IMR-90 (cell line): ENCODE measurements at regions not wholly inside any gene's neighbourhood (a gene's known extent, or its start where the extent isn't known, plus 50 kb on each side); places are given as distances from the start of the nearest gene placed in this dataset.

Experiments
- ATAC-seq: fragments of 200-7000 bp; cut with Tn5 transposase; 2 replicates; pipeline ENCODE4 v1.9.1; 2020; ENCODE audit warnings: low read depth, mild to moderate bottlenecking, moderate library complexity
- BruUV-seq: library from RNA; stranded (reverse); fragments of 400-500 nt; replicated peaks from 2 replicates; lab custom pipeline; 2021; lab: Mats Ljungman, UMichigan
- CTCF ChIA-PET: fragments of 300-600 bp; formaldehyde crosslinking; extraction: SDS; loops from one replicate; lab custom pipeline; 2021; ENCODE audit warnings: antibody characterized with exemption; lab: Yijun Ruan, JAX
- POLR2A ChIA-PET: fragments of 300-600 bp; sonication (Branson Sonifier 250); formaldehyde crosslinking; loops from one replicate; lab custom pipeline; 2022; ENCODE audit warnings: antibody characterized with exemption; ENCODE audit not compliant: unreplicated experiment; lab: Charles Lee
- DNase-seq: peaks from one replicate; pipeline ENCODE4 v3.0.0; 2013
- H2AFZ ChIP-seq: replicated peaks from 2 replicates; pipeline ENCODE3; 2013; ENCODE audit warnings: low read length, mild to moderate bottlenecking; ENCODE audit not compliant: poor library complexity
- H2AK5ac ChIP-seq: 2 replicates; pipeline ENCODE4 v1.6.1; 2013; ENCODE audit warnings: low read depth, low read length, inconsistent platforms
- H2AK9ac ChIP-seq: replicated peaks from 2 replicates; pipeline ENCODE3; 2013; ENCODE audit warnings: mild to moderate bottlenecking, low read depth, low read length, moderate library complexity; ENCODE audit not compliant: poor library complexity
- H2BK120ac ChIP-seq: 2 replicates; pipeline ENCODE4 v1.6.1; 2013; ENCODE audit warnings: low read depth, low read length, inconsistent platforms
- H2BK15ac ChIP-seq: 3 replicates; pipeline ENCODE4 v1.6.1; 2013; ENCODE audit warnings: low read depth, low read length, inconsistent platforms
- H2BK20ac ChIP-seq: 2 replicates; pipeline ENCODE4 v1.6.1; 2013; ENCODE audit warnings: low read depth, mild to moderate bottlenecking, inconsistent platforms, low read length, moderate library complexity
- H2BK5ac ChIP-seq: 2 replicates; pipeline ENCODE4 v1.6.1; 2013; ENCODE audit warnings: mild to moderate bottlenecking, low read depth, low read length, inconsistent platforms; ENCODE audit not compliant: poor library complexity, severe bottlenecking
- H3K14ac ChIP-seq: replicated peaks from 2 replicates; pipeline ENCODE4 v1.6.1; 2013; ENCODE audit warnings: low read depth, low read length, inconsistent platforms
- H3K18ac ChIP-seq: 2 replicates; pipeline ENCODE4 v1.6.1; 2013; ENCODE audit warnings: low read depth, low read length, control low read depth
- H3K23ac ChIP-seq: 2 replicates; pipeline ENCODE4 v1.6.1; 2013; ENCODE audit warnings: low read depth, low read length, inconsistent platforms
- H3K27ac ChIP-seq: 2 replicates; pipeline ENCODE4 v1.5.1; 2013; ENCODE audit warnings: mild to moderate bottlenecking, control low read depth, low read length; ENCODE audit not compliant: insufficient read depth
- H3K27me3 ChIP-seq: 2 replicates; pipeline ENCODE4 v1.6.1; 2013; ENCODE audit warnings: low read length; ENCODE audit not compliant: control insufficient read depth, insufficient read depth
- H3K36me3 ChIP-seq: 2 replicates; pipeline ENCODE4 v1.6.1; 2013; ENCODE audit warnings: low read length, mixed read lengths; ENCODE audit not compliant: control insufficient read depth, insufficient read depth
- H3K4ac ChIP-seq: 2 replicates; pipeline ENCODE4 v1.6.1; 2013; ENCODE audit warnings: low read depth, low read length, inconsistent platforms
- H3K4me1 ChIP-seq: 2 replicates; pipeline ENCODE4 v1.6.1; 2013; ENCODE audit warnings: low read length, mixed read lengths; ENCODE audit not compliant: control insufficient read depth, insufficient read depth
- H3K4me2 ChIP-seq: 2 replicates; pipeline ENCODE4 v1.6.1; 2013; ENCODE audit warnings: low read depth, mild to moderate bottlenecking, control low read depth, low read length, moderate library complexity
- H3K4me3 ChIP-seq: 2 replicates; pipeline ENCODE4 v1.5.1; 2013; ENCODE audit warnings: low read depth, mild to moderate bottlenecking, control low read depth, low read length, moderate library complexity; ENCODE audit not compliant: insufficient read depth
- H3K56ac ChIP-seq: 2 replicates; pipeline ENCODE4 v1.6.1; 2013; ENCODE audit warnings: low read length, inconsistent platforms; ENCODE audit not compliant: insufficient read depth; ENCODE audit errors: extremely low read depth
- H3K79me1 ChIP-seq, 2 experiments: 2 replicates each; pipeline ENCODE4 v1.6.1; 2013; ENCODE audit warnings: low read length in 2 of 2, inconsistent platforms in 1 of 2, low read depth in 1 of 2
- H3K9ac ChIP-seq: 2 replicates; pipeline ENCODE4 v1.6.1; 2013; ENCODE audit warnings: low read depth, low read length, control low read depth
- H3K9me1 ChIP-seq: 2 replicates; pipeline ENCODE4 v1.6.1; 2013; ENCODE audit warnings: low read length, inconsistent platforms; ENCODE audit not compliant: insufficient read depth
- H3K9me3 ChIP-seq: 2 replicates; pipeline ENCODE4 v1.6.1; 2013; ENCODE audit warnings: low read length; ENCODE audit not compliant: control insufficient read depth, insufficient read depth
- H4K20me1 ChIP-seq: 2 replicates; pipeline ENCODE4 v1.6.1; 2013; ENCODE audit warnings: low read length, inconsistent platforms; ENCODE audit not compliant: insufficient read depth
- H4K5ac ChIP-seq: 2 replicates; pipeline ENCODE4 v1.6.1; 2013; ENCODE audit warnings: mild to moderate bottlenecking, low read depth, low read length, control low read depth
- H4K8ac ChIP-seq, 2 experiments: 2 replicates each; pipeline ENCODE4 v1.6.1; 2013; ENCODE audit warnings: low read depth in 2 of 2, low read length in 2 of 2, control low read depth in 1 of 2, inconsistent platforms in 1 of 2
- H4K91ac ChIP-seq: 2 replicates; pipeline ENCODE4 v1.6.1; 2013; ENCODE audit warnings: low read depth, low read length, inconsistent platforms; ENCODE audit not compliant: insufficient read depth
- CHD1 ChIP-seq: IDR thresholded peaks from 2 replicates; pipeline ENCODE4 v1.6.1; 2012; ENCODE audit warnings: low read depth, low read length, improper control_type of control experiment
- FOS ChIP-seq: fragments of 150-350 bp; IDR thresholded peaks from 2 replicates; pipeline ENCODE4 v1.6.1; 2016; ENCODE audit warnings: low read depth, low read length
- MAFK ChIP-seq: IDR thresholded peaks from 2 replicates; pipeline ENCODE4 v1.6.1; 2012; ENCODE audit warnings: low read depth, low read length, improper control_type of control experiment
- NFE2L2 ChIP-seq: fragments of 150-350 bp; IDR thresholded peaks from 2 replicates; pipeline ENCODE4 v1.6.1; 2016; ENCODE audit warnings: low read depth, mild to moderate bottlenecking, low read length
- POLR2A ChIP-seq: IDR thresholded peaks from 2 replicates; pipeline ENCODE4 v1.6.1; 2012; ENCODE audit warnings: mild to moderate bottlenecking, low read depth, low read length
- RAD21 ChIP-seq: IDR thresholded peaks from 2 replicates; pipeline ENCODE4 v1.6.1; 2012; ENCODE audit warnings: low read length, improper control_type of control experiment
- RCOR1 ChIP-seq: IDR thresholded peaks from 2 replicates; pipeline ENCODE4 v1.6.1; 2012; ENCODE audit warnings: mild to moderate bottlenecking, low read length, improper control_type of control experiment; ENCODE audit not compliant: insufficient replicate concordance
- RFX5 ChIP-seq: IDR thresholded peaks from 2 replicates; pipeline ENCODE4 v1.8.0; 2012; ENCODE audit warnings: low read depth, mild to moderate bottlenecking, low read length, moderate library complexity
- SMC3 ChIP-seq: fragments of 150-350 bp; IDR thresholded peaks from 2 replicates; pipeline ENCODE4 v1.6.1; 2016; ENCODE audit warnings: low read depth, mild to moderate bottlenecking, antibody characterized with exemption, low read length, moderate library complexity
- WGBS, 2 experiments: methylation state at CpG; one replicate each; pipeline versions ENCODE4 v1.1.5 to v1.1.7; 2013; ENCODE audit warnings: missing lambda C conversion rate in 2 of 2; ENCODE audit not compliant: insufficient read length in 1 of 2; ENCODE audit errors: extremely low coverage in 2 of 2; 5-methylcytosine and 5-hydroxymethylcytosine counted together
- dilution Hi-C: fragments of 300-500 bp; cut with HindIII; formaldehyde crosslinking; loops from one replicate; pipeline ENCODE4 v1.14.3; 2018; ENCODE audit warnings: low sequenced_read_pairs; ENCODE audit not compliant: unreplicated experiment
- in situ Hi-C: fragments of 300-500 bp; cut with MboI; formaldehyde crosslinking; loops from 3 replicates; pipeline ENCODE4 v1.14.3; 2019; ENCODE audit warnings: low sequenced_read_pairs, inconsistent platforms, mixed read lengths
- intact Hi-C: fragments of 100-400 bp; cut with micrococcal nuclease; formaldehyde crosslinking; loops from 2 replicates; pipeline ENCODE4 v1.10.0; 2022
- TF ChIP-seq, protein P1 (sequence below): fragments of 150-350 bp; IDR thresholded peaks from 2 replicates; pipeline ENCODE4 v1.6.1; 2016; ENCODE audit warnings: low read depth, mild to moderate bottlenecking, low read length, moderate library complexity, borderline replicate concordance
- TF ChIP-seq, protein P2 (sequence below): conservative IDR thresholded peaks from 2 replicates; pipeline ENCODE4 v1.5.1; 2012; ENCODE audit warnings: mild to moderate bottlenecking, low read depth, low read length, improper control_type of control experiment
- TF ChIP-seq, protein P3 (sequence below): fragments of 150-350 bp; IDR thresholded peaks from 2 replicates; pipeline ENCODE4 v1.6.1; 2017; ENCODE audit warnings: mild to moderate bottlenecking, antibody characterized with exemption, low read length, low read depth

DNA sequence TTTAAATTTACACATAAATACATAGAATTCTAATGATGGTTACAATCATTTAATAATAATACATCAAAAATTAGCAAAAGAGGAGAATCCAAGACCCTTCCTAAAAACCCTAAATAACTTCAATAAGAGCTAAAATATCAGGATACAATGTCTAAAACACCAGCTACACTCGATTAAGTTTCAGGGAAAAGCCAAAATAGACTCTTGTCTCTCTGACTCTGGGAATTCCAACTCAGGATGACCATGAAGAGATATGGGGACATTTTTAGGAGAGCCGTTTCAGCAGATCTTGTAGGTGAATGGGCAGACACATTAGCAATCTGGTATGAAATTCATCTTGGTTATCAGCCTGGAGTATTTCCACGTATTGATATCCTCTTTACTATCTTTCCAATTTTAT, 193.3 kb upstream of the NR3C1 start:
- no peak overlapping the region for H2BK15ac ChIP-seq
- H4K5ac ChIP-seq: no peak overlapping the region
- WGBS, 2 experiments: 100% methylated on average over 1 of the region's 3 CpGs; no CpG with 5 or more reads in 1 of the 2 experiments
- dilution Hi-C loops: no loop called here
- ATAC-seq: no peak
- no peak overlapping the region for H3K27ac ChIP-seq
- ChIA-PET POLR2A (no interaction called here), CTCF (no interaction called here)
- H3K9me1 ChIP-seq: peaks cover 7% of the 10 kb centered on the region; the same call in 1 of the 2 replicates
- H3K4me2 ChIP-seq: no peak overlapping the region
- H3K4ac ChIP-seq: no peak overlapping the region
- no peak overlapping the region for H2AFZ ChIP-seq
- H3K27me3 ChIP-seq: no peaks in the 10 kb centered on the region
- no peak overlapping the region for H3K56ac ChIP-seq
- no peak overlapping the region for H2AK9ac ChIP-seq
- H2BK5ac ChIP-seq: no peak overlapping the region
- H4K20me1 ChIP-seq: no peaks in the 10 kb centered on the region
- in situ Hi-C loops: no loop called here
- no peaks in the 10 kb centered on the region for H3K36me3 ChIP-seq
- TF ChIP-seq SMC3 (no peak), RAD21 (no peak), RCOR1 (no peak), FOS (no peak), NFE2L2 (no peak), POLR2A (no peak), CHD1 (no peak), MAFK (no peak), RFX5 (no peak)
- TF ChIP-seq, protein P1, sequence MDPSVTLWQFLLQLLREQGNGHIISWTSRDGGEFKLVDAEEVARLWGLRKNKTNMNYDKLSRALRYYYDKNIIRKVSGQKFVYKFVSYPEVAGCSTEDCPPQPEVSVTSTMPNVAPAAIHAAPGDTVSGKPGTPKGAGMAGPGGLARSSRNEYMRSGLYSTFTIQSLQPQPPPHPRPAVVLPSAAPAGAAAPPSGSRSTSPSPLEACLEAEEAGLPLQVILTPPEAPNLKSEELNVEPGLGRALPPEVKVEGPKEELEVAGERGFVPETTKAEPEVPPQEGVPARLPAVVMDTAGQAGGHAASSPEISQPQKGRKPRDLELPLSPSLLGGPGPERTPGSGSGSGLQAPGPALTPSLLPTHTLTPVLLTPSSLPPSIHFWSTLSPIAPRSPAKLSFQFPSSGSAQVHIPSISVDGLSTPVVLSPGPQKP: no peak
- TF ChIP-seq, protein P2, sequence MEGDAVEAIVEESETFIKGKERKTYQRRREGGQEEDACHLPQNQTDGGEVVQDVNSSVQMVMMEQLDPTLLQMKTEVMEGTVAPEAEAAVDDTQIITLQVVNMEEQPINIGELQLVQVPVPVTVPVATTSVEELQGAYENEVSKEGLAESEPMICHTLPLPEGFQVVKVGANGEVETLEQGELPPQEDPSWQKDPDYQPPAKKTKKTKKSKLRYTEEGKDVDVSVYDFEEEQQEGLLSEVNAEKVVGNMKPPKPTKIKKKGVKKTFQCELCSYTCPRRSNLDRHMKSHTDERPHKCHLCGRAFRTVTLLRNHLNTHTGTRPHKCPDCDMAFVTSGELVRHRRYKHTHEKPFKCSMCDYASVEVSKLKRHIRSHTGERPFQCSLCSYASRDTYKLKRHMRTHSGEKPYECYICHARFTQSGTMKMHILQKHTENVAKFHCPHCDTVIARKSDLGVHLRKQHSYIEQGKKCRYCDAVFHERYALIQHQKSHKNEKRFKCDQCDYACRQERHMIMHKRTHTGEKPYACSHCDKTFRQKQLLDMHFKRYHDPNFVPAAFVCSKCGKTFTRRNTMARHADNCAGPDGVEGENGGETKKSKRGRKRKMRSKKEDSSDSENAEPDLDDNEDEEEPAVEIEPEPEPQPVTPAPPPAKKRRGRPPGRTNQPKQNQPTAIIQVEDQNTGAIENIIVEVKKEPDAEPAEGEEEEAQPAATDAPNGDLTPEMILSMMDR: no peak
- TF ChIP-seq, protein P3, sequence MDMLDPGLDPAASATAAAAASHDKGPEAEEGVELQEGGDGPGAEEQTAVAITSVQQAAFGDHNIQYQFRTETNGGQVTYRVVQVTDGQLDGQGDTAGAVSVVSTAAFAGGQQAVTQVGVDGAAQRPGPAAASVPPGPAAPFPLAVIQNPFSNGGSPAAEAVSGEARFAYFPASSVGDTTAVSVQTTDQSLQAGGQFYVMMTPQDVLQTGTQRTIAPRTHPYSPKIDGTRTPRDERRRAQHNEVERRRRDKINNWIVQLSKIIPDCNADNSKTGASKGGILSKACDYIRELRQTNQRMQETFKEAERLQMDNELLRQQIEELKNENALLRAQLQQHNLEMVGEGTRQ: no peak
- no TSS peak for BruUV-seq
- peaks cover 16% of the 10 kb centered on the region for H3K4me1 ChIP-seq
- no peak overlapping the region for H3K23ac ChIP-seq
- H3K9me3 ChIP-seq: no peaks in the 10 kb centered on the region
- no peaks in the 10 kb centered on the region for H3K79me1 ChIP-seq
- no peak overlapping the region for H3K14ac ChIP-seq
- no peak for DNase-seq
- H4K91ac ChIP-seq: no peak overlapping the region
- H3K4me3 ChIP-seq: no peak overlapping the region
- intact Hi-C loops: no loop called here
- H2BK120ac ChIP-seq: no peak overlapping the region; the same call in 1 of the 2 replicates
- H3K18ac ChIP-seq: no peak overlapping the region
- H4K8ac ChIP-seq: no peak overlapping the region
- no peak overlapping the region for H3K9ac ChIP-seq
- H2AK5ac ChIP-seq: peak overlapping the region; percentile 47; the same call in 1 of the 2 replicates
- no peak overlapping the region for H2BK20ac ChIP-seq
